NT2/D1 (cell line): ENCODE measurements at regions not wholly inside any gene's neighbourhood (a gene's known extent, or its start where the extent isn't known, plus 50 kb on each side); places are given as distances from the start of the nearest gene placed in this dataset.

Experiments
- YY1 ChIP-seq: IDR thresholded peaks from 2 replicates; pipeline ENCODE4 v1.6.1; 2011; ENCODE audit not compliant: insufficient read length, insufficient read depth
- ZNF274 ChIP-seq: IDR thresholded peaks from 2 replicates; pipeline ENCODE4 v1.6.1; 2011; ENCODE audit warnings: mild to moderate bottlenecking, low read depth, low read length

- TF ChIP-seq YY1 (no peak), ZNF274 (no peak)
Observed at GRCh38 chr1:148310807-148311206, 158.7 kb upstream of the NBPF11 start.
